H9 (cell line): ENCODE measurements at regions not wholly inside any gene's neighbourhood (a gene's known extent, or its start where the extent isn't known, plus 50 kb on each side); places are given as distances from the start of the nearest gene placed in this dataset.

Experiments
- DNase-seq: peaks from one replicate; pipeline ENCODE4 v3.0.0-alpha.2; 2017
- H2AFZ ChIP-seq: one replicate; pipeline ENCODE4 v1.6.1; 2013; ENCODE audit warnings: mild to moderate bottlenecking, low read length, control low read depth, moderate library complexity
- H2AK5ac ChIP-seq: 2 replicates; pipeline ENCODE4 v1.6.1; 2013; ENCODE audit warnings: low read length, control low read depth, mixed read lengths; ENCODE audit not compliant: insufficient read length
- H2BK120ac ChIP-seq: one replicate; pipeline ENCODE4 v1.6.1; 2013; ENCODE audit warnings: low read depth, mild to moderate bottlenecking, low read length, control low read depth, inconsistent platforms; ENCODE audit not compliant: poor library complexity, severe bottlenecking
- H2BK12ac ChIP-seq: 2 replicates; pipeline ENCODE4 v1.6.1; 2013; ENCODE audit warnings: low read length, control low read depth, mixed read lengths, low read depth; ENCODE audit not compliant: insufficient read length
- H2BK15ac ChIP-seq: 2 replicates; pipeline ENCODE4 v1.6.1; 2013; ENCODE audit warnings: low read depth, low read length, control low read depth
- H2BK20ac ChIP-seq: one replicate; pipeline ENCODE4 v1.6.1; 2013; ENCODE audit warnings: low read depth, mild to moderate bottlenecking, low read length, control low read depth, inconsistent platforms; ENCODE audit not compliant: poor library complexity, severe bottlenecking
- H2BK5ac ChIP-seq: 2 replicates; pipeline ENCODE4 v1.6.1; 2013; ENCODE audit warnings: low read length, control low read depth, mixed read lengths; ENCODE audit not compliant: insufficient read length
- H3K14ac ChIP-seq: 2 replicates; pipeline ENCODE4 v1.6.1; 2013; ENCODE audit warnings: low read length, control low read depth; ENCODE audit not compliant: insufficient read depth
- H3K18ac ChIP-seq: 2 replicates; pipeline ENCODE4 v1.6.1; 2013; ENCODE audit warnings: low read depth, mild to moderate bottlenecking, mixed read lengths, low read length, control low read depth; ENCODE audit not compliant: insufficient read length
- H3K23ac ChIP-seq: 2 replicates; pipeline ENCODE4 v1.6.1; 2013; ENCODE audit warnings: low read length, control low read depth, mixed read lengths, low read depth; ENCODE audit not compliant: insufficient read length
- H3K23me2 ChIP-seq: 2 replicates; pipeline ENCODE4 v1.6.1; 2013; ENCODE audit warnings: low read depth, mild to moderate bottlenecking, mixed read lengths, low read length, control low read depth; ENCODE audit not compliant: insufficient read length, poor library complexity, severe bottlenecking
- H3K27ac ChIP-seq: 2 replicates; pipeline ENCODE4 v1.5.1; 2013; ENCODE audit warnings: low read length, control low read depth, mixed read lengths, low read depth; ENCODE audit not compliant: insufficient read length
- H3K27me3 ChIP-seq: 2 replicates; pipeline ENCODE4 v1.6.1; 2013; ENCODE audit warnings: low read length, control low read depth, inconsistent platforms; ENCODE audit not compliant: insufficient read depth
- H3K4ac ChIP-seq: 2 replicates; pipeline ENCODE4 v1.6.1; 2013; ENCODE audit warnings: low read depth, mild to moderate bottlenecking, control low read depth, inconsistent platforms, low read length, moderate library complexity
- H3K4me1 ChIP-seq: 2 replicates; pipeline ENCODE4 v1.6.1; 2013; ENCODE audit warnings: low read length, control low read depth, inconsistent platforms; ENCODE audit not compliant: insufficient read depth
- H3K4me2 ChIP-seq: 2 replicates; pipeline ENCODE4 v1.6.1; 2013; ENCODE audit warnings: low read length, control low read depth, mixed read lengths; ENCODE audit not compliant: insufficient read length, insufficient read depth
- H3K56ac ChIP-seq: 2 replicates; pipeline ENCODE4 v1.6.1; 2013; ENCODE audit warnings: low read depth, mild to moderate bottlenecking, mixed read lengths, low read length, control low read depth; ENCODE audit not compliant: insufficient read length
- H3K79me1 ChIP-seq: 2 replicates; pipeline ENCODE4 v1.6.1; 2013; ENCODE audit warnings: low read depth, mild to moderate bottlenecking, moderate library complexity, low read length, control low read depth, inconsistent platforms; ENCODE audit not compliant: insufficient read depth, poor library complexity, severe bottlenecking
- H3K79me2 ChIP-seq: 2 replicates; pipeline ENCODE4 v1.6.1; 2013; ENCODE audit warnings: low read length, control low read depth, inconsistent platforms; ENCODE audit not compliant: insufficient read depth
- H3K9ac ChIP-seq: 2 replicates; pipeline ENCODE4 v1.6.1; 2013; ENCODE audit warnings: low read length, control low read depth, mixed read lengths; ENCODE audit not compliant: insufficient read length; ENCODE audit errors: extremely low read depth
- H3K9me3 ChIP-seq: one replicate; pipeline ENCODE4 v1.6.1; 2013; ENCODE audit warnings: low read depth, low read length, inconsistent platforms; ENCODE audit not compliant: control insufficient read depth
- H3T11ph ChIP-seq: one replicate; pipeline ENCODE4 v1.6.1; 2013; ENCODE audit warnings: mild to moderate bottlenecking, low read length, control low read depth, inconsistent platforms
- H4K20me1 ChIP-seq: one replicate; pipeline ENCODE4 v1.6.1; 2013; ENCODE audit not compliant: control insufficient read depth, insufficient read length, insufficient read depth
- H4K5ac ChIP-seq: 2 replicates; pipeline ENCODE4 v1.6.1; 2013; ENCODE audit warnings: low read depth, mild to moderate bottlenecking, mixed read lengths, low read length, control low read depth; ENCODE audit not compliant: insufficient read length
- H4K8ac ChIP-seq: replicated peaks from 2 replicates; pipeline ENCODE4 v1.6.1; 2013; ENCODE audit warnings: low read length, control low read depth, mixed read lengths, low read depth; ENCODE audit not compliant: insufficient read length
- H4K91ac ChIP-seq: 2 replicates; pipeline ENCODE4 v1.6.1; 2013; ENCODE audit warnings: low read depth, mild to moderate bottlenecking, moderate library complexity, mixed read lengths, low read length, control low read depth; ENCODE audit not compliant: insufficient read length
- H3K27ac Mint-ChIP-seq, 3 experiments: 2 replicates in 2 of 3; 3 replicates in 1 of 3; pipeline ENCODE4 v1.8.0; 2020 to 2021; ENCODE audit warnings: mixed read lengths in 3 of 3, mild to moderate bottlenecking in 1 of 3, moderate library complexity in 1 of 3
- H3K27me3 Mint-ChIP-seq: 2 replicates; pipeline ENCODE4 v1.8.0; 2021; ENCODE audit warnings: low read depth, mild to moderate bottlenecking, moderate library complexity, mixed read lengths
- H3K36me3 Mint-ChIP-seq, 3 experiments: 2 replicates in 2 of 3; 3 replicates in 1 of 3; pipeline ENCODE4 v1.8.0; 2020 to 2021; ENCODE audit warnings: low read depth in 3 of 3, mixed read lengths in 3 of 3; ENCODE audit not compliant: insufficient read depth in 1 of 3
- H3K4me1 Mint-ChIP-seq, 2 experiments: 2 replicates each; pipeline ENCODE4 v1.8.0; 2020; ENCODE audit warnings: mixed read lengths in 2 of 2
- H3K4me3 Mint-ChIP-seq, 2 experiments: 2 replicates in 1 of 2; 3 replicates in 1 of 2; pipeline ENCODE4 v1.8.0; 2020 to 2021; ENCODE audit warnings: mild to moderate bottlenecking in 2 of 2, mixed read lengths in 2 of 2, moderate library complexity in 1 of 2
- H3K9me3 Mint-ChIP-seq, 2 experiments: 2 replicates in 1 of 2; 3 replicates in 1 of 2; pipeline ENCODE4 v1.8.0; 2020; ENCODE audit warnings: mild to moderate bottlenecking in 2 of 2, mixed read lengths in 2 of 2, moderate library complexity in 1 of 2
- CTCF ChIP-seq: fragments of 200-600 bp; sonication (generic); conservative IDR thresholded peaks from 3 replicates; pipeline ENCODE4 v1.8.0; 2021; ENCODE audit warnings: antibody characterized with exemption, mild to moderate bottlenecking
- WGBS: extraction: QIAGEN DNeasy Blood & Tissue Kit; methylation state at CpG from one replicate; pipeline ENCODE4 v1.1.7; 2013; ENCODE audit warnings: missing lambda C conversion rate, low lambda C conversion rate, mixed read lengths; ENCODE audit not compliant: insufficient read length; ENCODE audit errors: extremely low coverage; 5-methylcytosine and 5-hydroxymethylcytosine counted together

DNA sequence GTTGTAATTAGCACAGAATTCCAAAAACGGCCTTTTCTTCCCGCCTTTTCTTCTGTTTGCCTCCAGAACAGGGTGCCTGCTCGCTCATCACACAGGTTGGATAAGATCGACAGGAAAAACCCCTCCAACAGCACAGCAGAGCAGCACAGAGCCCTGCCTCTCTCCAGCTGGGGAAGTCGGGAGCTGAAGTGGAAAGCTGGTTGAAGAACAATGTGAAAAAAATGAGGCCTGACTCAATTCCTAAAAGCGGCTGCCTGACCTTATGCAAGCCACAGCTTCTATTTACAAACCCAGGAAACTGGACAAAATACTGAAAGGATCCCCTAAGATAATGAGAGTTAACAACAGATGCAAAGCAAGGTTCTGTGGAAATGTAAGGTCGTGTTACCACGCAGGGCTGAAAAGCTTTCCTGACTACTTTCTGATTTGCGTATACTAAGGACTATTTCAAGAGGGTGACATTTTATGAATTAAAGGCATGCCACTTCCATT, 116.9 kb downstream of the TTLL2 start:
- H3K79me2 ChIP-seq = 0 out of 2 replicates have a peak, but pooled peaks cover 2% of the 10 kb centered on the region
- no peaks in the 10 kb centered on the region for H3K79me1 ChIP-seq
- peak overlapping the region; percentile 84 for H3K18ac ChIP-seq
- H3K23me2 ChIP-seq = no peaks in the 10 kb centered on the region
- Mint-ChIP-seq H3K36me3 (peaks cover 6 to 11% (median 6%) of the 10 kb centered on the region in 3 experiments; a peak in 6 of 7 replicates), H3K4me1 (peaks cover 65 to 70% of the 10 kb centered on the region in 2 experiments), H3K27ac (peak overlapping the region; percentile 96 to 100 (median 99)), H3K4me3 (peak overlapping the region; percentile 32 to 62), H3K9me3 (peaks cover 0 to 5% of the 10 kb centered on the region in 2 experiments; a peak in 3 of 5 replicates), H3K27me3 (no peaks in the 10 kb centered on the region)
- peaks cover 10% of the 10 kb centered on the region; the same call in 1 of the 2 replicates for H3K4me1 ChIP-seq
- H2BK5ac ChIP-seq = no peak overlapping the region
- WGBS = no CpG with 5 or more reads among the region's 9 CpGs
- no peak overlapping the region for H4K91ac ChIP-seq
- H3K4me2 ChIP-seq = peak overlapping the region; percentile 37
- no peaks in the 10 kb centered on the region for H3K27me3 ChIP-seq
- H3K9ac ChIP-seq = peak overlapping the region; percentile 2
- no peak overlapping the region for H2AK5ac ChIP-seq
- H3K27ac ChIP-seq = peak overlapping the region; percentile 95
- no peaks in the 10 kb centered on the region for H3K9me3 ChIP-seq
- H2BK15ac ChIP-seq = no peak overlapping the region
- no peak overlapping the region for H2BK12ac ChIP-seq
- no peak overlapping the region for H3K4ac ChIP-seq
- peak; percentile 78 for DNase-seq
- no peak overlapping the region for H3K23ac ChIP-seq
- no peak overlapping the region for H4K5ac ChIP-seq
- H3T11ph ChIP-seq = peak overlapping the region; percentile 57
- no peak overlapping the region for H2BK20ac ChIP-seq
- no peaks in the 10 kb centered on the region for H4K20me1 ChIP-seq
- TF ChIP-seq CTCF = no peak
- H3K56ac ChIP-seq = no peak overlapping the region
- H2AFZ ChIP-seq = no peak overlapping the region
- no peak overlapping the region for H3K14ac ChIP-seq
- H2BK120ac ChIP-seq = peak overlapping the region; percentile 71
- no peak overlapping the region for H4K8ac ChIP-seq
